Omental fat pad (tissue), 3 donors: ENCODE measurements at regions not wholly inside any gene's neighbourhood (a gene's known extent, or its start where the extent isn't known, plus 50 kb on each side); places are given as distances from the start of the nearest gene placed in this dataset. TPM values are rescaled to one million over a fixed set of nuclear protein-coding genes. Genes with fewer than 3 reads are reported as not detected.

Experiments
- ATAC-seq: fragments of 150-250 bp; one replicate; pipeline ENCODE4 v1.9.1; 2016; ENCODE audit warnings: mild to moderate bottlenecking, moderate library complexity; ENCODE audit not compliant: low FRiP score
- DNase-seq: peaks from one replicate; pipeline ENCODE4 v3.0.0-alpha.2; 2019; ENCODE audit warnings: low spot score
- CTCF ChIP-seq, 3 donors: fragments of 450-650 bp; IDR thresholded peaks; one replicate each; pipeline ENCODE4 v1.5.1; 2016 to 2017; ENCODE audit warnings: antibody characterized with exemption in 3 of 3, mild to moderate bottlenecking in 3 of 3, moderate library complexity in 2 of 3
- small RNA-seq: library from RNA; depleted of rRNA; stranded (forward); fragments of <200 nt; gene quantifications from one replicate; pipeline ENCODE3, GENCODE V24; 2016

- no peak for TF ChIP-seq CTCF (IDR thresholded peaks at IDR 0.05)
- ATAC-seq (no peak), DNase-seq (no peak)
These were observed 67.9 kb upstream of the PRR16 start for GRCh38 chr5:120396186-120396585.

GRCh38 chr5:120400356-120400755 lies 63.7 kb upstream of the PRR16 start:
- no peak for DNase-seq
- no peak for ATAC-seq
- TF ChIP-seq CTCF (IDR thresholded peaks at IDR 0.05) = no peak

GRCh38 chr5:120402606-120403005 lies 61.5 kb upstream of the PRR16 start:
- no peak for DNase-seq
- ATAC-seq = no peak
- TF ChIP-seq CTCF (IDR thresholded peaks at IDR 0.05) = no peak

GRCh38 chr5:120405286-120405864 lies 58.7 kb upstream of the PRR16 start:
- ATAC-seq = peak; percentile 76
- no peak for DNase-seq
- no peak for TF ChIP-seq CTCF (IDR thresholded peaks at IDR 0.05)

- no peak for ATAC-seq
- TF ChIP-seq CTCF (IDR thresholded peaks at IDR 0.05) = no peak
- DNase-seq = no peak
These were observed 58.2 kb upstream of the PRR16 start for GRCh38 chr5:120405923-120406322.

- no peak for ATAC-seq
- no peak for TF ChIP-seq CTCF (IDR thresholded peaks at IDR 0.05)
- no peak for DNase-seq
These were observed 50.4 kb upstream of the PRR16 start for GRCh38 chr5:120413686-120414085.

Small RNAs in the stretch of these regions (small RNA-seq; reads per million reads assigned to genes)
- not detected for gene RNU6-718P
